Body of pancreas (tissue), 4 donors: ENCODE measurements at regions not wholly inside any gene's neighbourhood (a gene's known extent, or its start where the extent isn't known, plus 50 kb on each side); places are given as distances from the start of the nearest gene placed in this dataset.

Experiments
- CTCF ChIP-seq, 7 experiments: fragments of 450-650 bp in 4 of 7; fragments of 200-600 bp in 3 of 7; sonication (generic) in 3 of 7; IDR thresholded peaks; one replicate each; pipeline ENCODE4 v1.5.1; 2016 to 2019; ENCODE audit warnings: antibody characterized with exemption in 7 of 7
- POLR2A ChIP-seq, 3 donors: fragments of 450-650 bp; IDR thresholded peaks; one replicate each; pipeline ENCODE4 v1.6.1; 2016; ENCODE audit warnings: antibody characterized with exemption in 3 of 3, mild to moderate bottlenecking in 2 of 3

- no peak for TF ChIP-seq CTCF (IDR thresholded peaks at IDR 0.05)
- TF ChIP-seq POLR2A (IDR thresholded peaks at IDR 0.05): no peak
These were observed 1358.6 kb upstream of the GJE1 start for GRCh38 chr6:140774080-140774505.
